ENCODE measurements at regions not wholly inside any gene's neighbourhood (a gene's known extent, or its start where the extent isn't known, plus 50 kb on each side); places are given as distances from the start of the nearest gene placed in this dataset.
A peak's percentile ranks its signal among the peaks of the same experiment; 100 is the strongest.

DNA sequence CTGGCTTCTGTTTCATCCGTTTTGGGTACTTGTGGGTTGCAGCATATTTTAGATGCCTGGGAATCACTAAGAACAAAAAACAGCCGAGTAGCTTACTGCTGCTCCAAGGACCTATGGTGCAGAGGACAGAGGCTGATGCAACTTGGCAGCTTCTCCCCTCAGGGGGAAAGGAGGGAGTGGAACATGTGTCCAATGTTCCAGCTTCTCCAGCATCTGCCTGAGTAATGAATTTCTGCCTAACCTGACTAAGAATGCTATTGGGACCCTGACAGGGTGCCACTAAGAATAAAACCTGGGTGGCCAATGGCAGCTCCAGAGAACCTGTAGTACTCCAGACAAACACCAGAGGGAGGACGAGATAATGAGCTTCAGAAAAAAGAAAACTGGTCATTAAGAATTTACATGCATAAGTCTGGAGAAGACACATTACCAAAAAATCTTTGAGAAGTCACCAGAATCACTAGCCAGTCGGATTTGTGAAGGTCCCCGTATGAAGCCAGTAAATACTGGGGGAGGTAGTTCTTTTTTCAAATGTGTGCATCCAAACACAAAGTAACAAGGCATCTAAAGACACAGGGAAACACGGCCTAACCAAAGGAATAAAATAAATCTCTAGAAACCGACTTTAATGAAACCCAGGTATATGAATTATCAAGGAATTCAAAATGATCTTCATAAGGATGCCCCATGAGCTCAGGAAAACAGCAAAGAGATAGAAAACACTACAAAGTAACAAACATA is 293.5 kb downstream of the HINT1 start:
- Mint-ChIP-seq H3K27ac (ENCODE audit: unreplicated experiment) (no peak overlapping the region), H3K4me3 (no peak overlapping the region), H3K27me3 (ENCODE audit: low read depth) (no peaks in the 10 kb centered on the region), H3K36me3 (ENCODE audit: low read depth) (peaks cover 6% of the 10 kb centered on the region), H3K4me1 (peaks cover 12% of the 10 kb centered on the region), H3K9me3 (peaks cover 3% of the 10 kb centered on the region)
- peak; percentile 25 for DNase-seq (ENCODE audit: low read depth, low spot score)
- TF ChIP-seq CTCF (conservative IDR thresholded peaks at IDR 0.05), result peak; percentile 65

DNA sequence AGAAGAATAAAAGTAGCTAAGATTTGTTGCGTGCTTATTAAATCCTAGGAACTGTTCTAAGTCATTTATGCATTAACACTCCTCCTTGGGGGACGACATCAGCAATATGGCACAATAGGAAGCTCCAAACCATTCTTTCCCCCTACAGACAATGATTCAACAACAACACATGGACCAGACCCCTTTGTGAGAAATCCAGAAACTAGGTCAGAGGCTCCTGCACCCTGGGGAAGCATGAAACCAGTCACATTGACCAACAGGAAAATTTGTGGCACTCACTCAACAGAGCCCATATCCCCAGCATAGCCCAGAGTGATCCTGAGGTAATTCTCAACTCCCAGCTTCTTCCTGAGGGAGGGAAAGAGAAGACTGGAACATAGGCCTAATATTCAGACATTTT is 294.4 kb downstream of the HINT1 start:
- H3K9me3 Mint-ChIP-seq, result peaks cover 3% of the 10 kb centered on the region
- no peak for DNase-seq (ENCODE audit: low read depth, low spot score)
- no peak overlapping the region for H3K27ac Mint-ChIP-seq (ENCODE audit: unreplicated experiment)
- H3K4me3 Mint-ChIP-seq, result no peak overlapping the region
- H3K4me1 Mint-ChIP-seq, result peaks cover 12% of the 10 kb centered on the region
- no peak for TF ChIP-seq CTCF (conservative IDR thresholded peaks at IDR 0.05)
- no peaks in the 10 kb centered on the region for H3K27me3 Mint-ChIP-seq (ENCODE audit: low read depth)
- H3K36me3 Mint-ChIP-seq (ENCODE audit: low read depth), result peaks cover 3% of the 10 kb centered on the region

DNA sequence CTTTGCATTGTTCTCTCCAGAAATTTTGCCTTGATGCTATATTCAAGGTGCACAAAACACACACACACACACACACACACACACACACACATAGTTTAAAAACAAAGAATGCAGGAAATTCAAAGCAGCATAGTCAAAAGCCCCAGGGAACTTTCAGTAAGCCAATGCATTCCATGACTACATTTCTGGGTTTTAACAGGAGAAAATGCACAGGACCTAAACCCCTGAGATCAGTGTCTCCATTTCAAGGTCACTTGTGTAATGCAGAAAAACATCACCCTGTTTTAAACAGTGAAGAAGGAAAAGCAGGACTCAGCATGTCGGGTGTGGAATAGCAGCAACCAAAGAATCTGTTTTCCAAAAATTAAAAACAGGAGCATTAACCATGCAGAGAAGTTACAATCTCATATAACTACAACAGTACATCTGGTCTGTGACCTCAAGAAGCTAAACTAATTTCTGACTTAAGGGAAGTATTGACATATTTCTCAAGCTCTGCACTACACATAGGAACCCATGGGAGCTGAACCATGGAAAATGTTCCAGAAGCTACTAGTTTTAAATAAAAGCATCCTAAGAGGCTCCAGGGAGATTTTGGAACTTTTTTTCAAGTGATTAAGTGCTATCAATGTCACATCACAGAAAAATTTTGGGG is 296.7 kb downstream of the HINT1 start:
- Mint-ChIP-seq H3K27me3 (ENCODE audit: low read depth) (no peaks in the 10 kb centered on the region), H3K4me3 (no peak overlapping the region), H3K36me3 (ENCODE audit: low read depth) (peaks cover 9% of the 10 kb centered on the region), H3K27ac (ENCODE audit: unreplicated experiment) (no peak overlapping the region), H3K4me1 (peaks cover 12% of the 10 kb centered on the region), H3K9me3 (peaks cover 14% of the 10 kb centered on the region)
- no peak for DNase-seq (ENCODE audit: low read depth, low spot score)
- TF ChIP-seq CTCF (conservative IDR thresholded peaks at IDR 0.05), result no peak

DNA sequence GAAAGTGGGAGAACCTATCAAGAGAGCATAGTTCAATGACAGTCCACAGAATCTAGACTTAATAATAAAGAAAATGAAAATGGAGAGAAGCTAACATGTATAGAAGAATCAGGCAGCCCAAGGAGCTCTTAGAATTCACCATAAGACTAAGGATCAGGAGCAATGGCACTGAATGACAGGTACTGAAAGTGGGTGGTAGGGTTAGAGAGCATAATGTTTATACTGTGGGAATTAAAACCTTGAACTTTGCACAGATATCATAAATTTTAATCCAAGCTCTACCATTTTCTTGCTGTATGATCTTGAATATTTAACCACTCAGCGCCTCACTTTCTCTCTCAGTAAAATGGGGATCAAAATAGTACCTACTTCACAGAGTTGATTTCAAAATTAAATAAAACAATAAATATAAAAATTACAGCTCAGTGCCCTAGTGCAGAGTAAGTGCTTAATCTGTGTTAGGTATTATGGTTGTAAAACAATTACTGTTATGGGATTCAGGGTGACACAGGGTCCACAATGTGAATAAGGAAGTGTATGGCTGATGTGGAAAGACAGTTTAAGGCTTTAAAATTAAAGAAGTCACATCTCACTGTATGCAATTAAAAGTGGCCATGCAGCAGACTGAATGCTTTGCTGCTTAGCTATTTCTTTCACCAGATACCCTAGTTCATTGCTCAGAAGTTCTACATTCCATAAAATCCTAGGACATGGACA is 319.8 kb downstream of the HINT1 start:
- no peak overlapping the region for H3K27ac Mint-ChIP-seq (ENCODE audit: unreplicated experiment)

More for the DNA sequence above, 319.8 kb downstream of the HINT1 start:
- Mint-ChIP-seq H3K4me3 (no peak overlapping the region), H3K27me3 (ENCODE audit: low read depth) (no peaks in the 10 kb centered on the region), H3K36me3 (ENCODE audit: low read depth) (peaks cover 5% of the 10 kb centered on the region), H3K4me1 (no peaks in the 10 kb centered on the region), H3K9me3 (peaks cover 8% of the 10 kb centered on the region)
- no peak for DNase-seq (ENCODE audit: low read depth, low spot score)
- no peak for TF ChIP-seq CTCF (conservative IDR thresholded peaks at IDR 0.05)
